CD1c-positive myeloid dendritic cell (primary cell): ENCODE measurements at regions not wholly inside any gene's neighbourhood (a gene's known extent, or its start where the extent isn't known, plus 50 kb on each side); places are given as distances from the start of the nearest gene placed in this dataset.
"Not testable (repeated sequence)": the region's sequence is repeated elsewhere in the genome, so short reads cannot be mapped to it uniquely, and the experiment has no call there.

ENCODE experiments used
- DNase-seq: peaks from one replicate; pipeline ENCODE4 v3.0.0-alpha.2; 2016; ENCODE audit errors: extremely low spot score

- no peak for DNase-seq
Measured at GRCh38 chr5:1960595-1961303, 78.0 kb upstream of the IRX4 start.

DNA sequence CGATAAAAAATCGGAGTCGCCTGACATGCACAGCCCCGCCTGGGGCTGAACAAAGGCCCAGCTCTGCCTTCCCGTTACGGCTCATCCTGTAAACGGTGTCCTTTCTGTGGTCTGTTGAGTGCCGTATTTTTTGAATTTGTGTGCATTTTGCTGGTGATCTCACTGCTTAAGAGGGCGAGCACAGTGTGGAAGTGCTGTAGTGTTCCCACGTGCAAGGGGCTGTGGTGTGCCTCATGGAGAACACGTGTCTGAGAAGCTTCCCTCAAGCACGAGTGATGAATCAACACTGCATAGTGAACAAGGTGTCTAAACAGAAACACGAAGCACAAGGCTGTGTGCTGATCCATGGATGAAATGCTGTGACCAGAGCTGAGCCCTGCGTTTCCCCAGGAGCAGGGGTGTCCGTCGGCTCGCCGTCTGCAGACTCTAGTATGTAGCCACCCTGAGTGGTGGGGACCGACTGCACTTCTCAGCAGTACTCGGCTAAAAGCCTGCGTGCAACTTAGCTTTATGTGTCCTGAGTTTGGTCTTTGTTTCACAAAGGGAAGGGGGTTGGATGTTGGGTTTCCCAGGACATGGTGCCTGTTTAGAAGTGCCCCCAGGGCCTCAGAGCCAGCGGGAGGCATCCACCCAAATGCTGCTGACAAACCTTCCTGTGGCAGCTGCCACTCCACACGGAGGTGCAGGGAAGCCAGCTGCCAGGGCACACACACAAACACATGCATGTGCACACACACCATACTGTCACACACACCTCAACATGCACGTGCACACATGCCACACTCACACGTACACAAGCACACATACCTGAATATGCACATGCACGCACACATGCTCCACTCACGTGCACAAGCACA, 77.2 kb upstream of the IRX4 start:
- no peak for DNase-seq

- no peak for DNase-seq
Measured at GRCh38 chr5:1959231-1959630, 76.5 kb upstream of the IRX4 start.

DNA sequence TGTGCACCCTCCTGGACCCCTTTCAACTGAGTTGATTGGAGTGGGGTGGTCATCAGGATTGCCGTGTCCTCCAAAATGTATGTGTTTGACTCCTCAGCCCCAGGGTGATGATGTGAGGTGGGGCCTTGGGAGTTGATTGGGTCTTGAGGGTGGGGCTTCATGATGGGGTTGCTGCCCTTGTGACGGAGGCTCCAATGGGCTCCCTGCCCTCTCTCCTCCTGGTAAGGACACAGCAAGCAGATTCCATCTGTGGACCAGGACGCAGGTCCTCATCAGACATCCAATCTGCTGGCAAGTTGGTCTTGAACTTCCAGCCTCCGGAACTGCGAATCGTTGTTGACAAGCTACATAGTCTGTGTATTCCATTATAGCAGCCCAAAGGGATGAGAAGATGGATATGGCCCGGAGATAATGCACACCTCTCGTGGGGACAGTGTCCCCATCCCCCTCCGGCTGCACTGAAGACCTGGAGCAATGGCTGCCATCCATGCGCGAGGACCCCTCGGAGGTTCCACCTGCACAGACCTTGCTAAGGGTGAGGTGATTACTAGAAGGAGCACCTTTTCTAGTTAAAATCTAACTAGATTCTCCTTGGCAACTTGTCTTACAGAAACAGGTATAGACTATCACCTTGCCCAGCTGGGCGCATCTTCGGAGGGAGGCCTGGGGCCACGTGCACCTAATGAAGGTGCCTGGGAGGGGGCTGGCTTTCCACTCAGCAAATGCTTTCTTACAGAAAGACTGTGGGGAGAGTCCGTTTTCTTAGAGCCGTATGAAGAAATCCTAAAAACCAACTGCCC, 75.7 kb upstream of the IRX4 start:
- no peak for DNase-seq

DNA sequence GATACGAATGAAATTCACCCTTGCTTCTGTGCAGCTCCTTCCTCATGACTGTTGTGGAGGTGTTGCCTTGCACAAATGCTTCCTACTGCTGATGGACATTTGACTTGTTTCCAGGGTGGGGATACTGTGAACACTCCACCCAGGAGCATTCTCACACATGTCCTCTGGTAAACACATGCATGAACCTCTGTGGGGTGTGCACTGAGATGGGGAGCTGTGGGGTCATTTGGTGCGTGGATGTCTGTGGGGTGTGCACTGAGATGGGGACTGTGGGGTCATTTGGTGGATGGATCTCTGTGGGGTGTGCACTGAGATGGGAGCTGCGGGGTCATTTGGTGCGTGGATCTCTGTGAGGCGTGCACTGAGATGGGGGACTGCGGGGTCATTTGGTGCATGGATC, 72.9 kb upstream of the IRX4 start:
- DNase-seq = no peak

GRCh38 chr5:1953710-1954109, 71.0 kb upstream of the IRX4 start:
- DNase-seq = not testable (repeated sequence)

- DNase-seq = no peak
Measured at GRCh38 chr5:1952444-1953099, 69.8 kb upstream of the IRX4 start.

- no peak for DNase-seq
Measured at GRCh38 chr5:1952021-1952420, 69.3 kb upstream of the IRX4 start.

DNA sequence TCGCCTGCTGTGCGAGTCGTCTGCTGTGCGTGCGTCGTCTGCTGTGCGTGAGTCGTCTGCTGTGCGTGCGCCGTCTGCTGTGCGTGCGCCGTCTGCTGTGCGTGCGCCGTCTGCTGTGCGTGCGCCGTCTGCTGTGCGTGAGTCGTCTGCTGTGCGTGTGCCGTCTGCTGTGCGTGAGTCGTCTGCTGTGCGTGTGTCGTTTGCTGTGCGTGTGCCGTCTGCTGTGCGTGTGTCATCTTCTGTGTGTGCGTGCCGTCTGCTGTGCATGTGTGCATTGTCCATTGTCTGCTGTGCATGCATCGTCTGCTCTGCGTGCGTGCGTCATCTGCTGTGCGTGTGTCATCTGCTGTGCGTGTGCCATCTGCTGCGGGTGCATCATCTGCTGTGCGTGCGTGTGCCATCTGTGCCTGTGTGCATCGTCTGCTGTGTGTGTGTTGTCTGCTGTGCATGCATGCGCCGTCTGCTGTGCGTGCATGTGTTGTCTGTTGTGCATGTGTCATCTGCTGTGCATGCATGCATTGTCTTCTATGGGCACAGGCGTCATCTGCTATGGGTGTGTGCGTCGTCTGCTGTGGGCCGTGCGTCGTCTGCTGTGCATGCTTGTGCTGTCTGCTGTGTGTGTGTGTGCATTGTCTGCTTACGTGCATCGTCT, 68.6 kb upstream of the IRX4 start:
- DNase-seq = no peak

DNA sequence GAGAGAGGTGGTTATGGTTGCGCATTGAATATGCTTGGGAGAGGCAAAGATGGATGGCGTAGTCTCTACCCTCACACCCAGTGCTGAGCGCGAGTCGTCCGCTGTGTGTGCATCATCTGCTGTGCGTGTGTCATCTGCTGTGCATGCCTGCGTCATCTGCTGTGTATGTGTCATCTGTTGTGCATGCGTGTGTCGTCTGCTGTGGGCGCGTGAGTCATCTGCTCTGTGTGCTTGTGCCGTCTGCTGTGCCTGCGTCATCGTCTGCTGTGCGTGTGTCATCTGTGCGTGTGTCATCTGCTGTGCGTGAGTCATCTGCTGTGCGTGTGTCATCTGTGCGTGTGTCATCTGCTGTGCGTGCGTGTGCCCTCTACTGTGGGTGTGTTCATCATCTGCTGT, 68.0 kb upstream of the IRX4 start:
- no peak for DNase-seq

GRCh38 chr5:1950096-1950707, 67.5 kb upstream of the IRX4 start:
- DNase-seq = no peak

- DNase-seq = no peak
Measured at GRCh38 chr5:1949253-1949652, 66.5 kb upstream of the IRX4 start.

GRCh38 chr5:1948663-1949191, 66.0 kb upstream of the IRX4 start:
- DNase-seq = no peak

DNA sequence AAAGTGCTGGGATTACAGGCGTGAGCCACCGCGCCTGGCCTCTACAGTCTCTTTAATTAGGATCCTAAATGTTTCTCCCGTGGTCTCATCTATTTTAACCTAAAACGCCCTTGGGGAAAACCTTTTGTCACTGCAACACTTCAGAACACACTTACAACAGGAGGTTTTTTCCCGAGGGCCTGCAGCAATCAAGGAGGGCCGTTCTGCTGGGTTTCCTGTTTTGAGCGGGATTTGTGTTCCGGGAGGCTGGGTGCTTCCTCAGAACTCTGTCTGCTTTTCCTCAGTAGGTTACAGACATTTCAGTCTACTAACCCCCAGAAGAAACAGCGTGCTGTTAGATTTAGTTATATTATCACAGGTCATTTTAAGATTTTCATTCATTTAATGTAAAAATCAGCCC, 65.4 kb upstream of the IRX4 start:
- no peak for DNase-seq

- no peak for DNase-seq
Measured at GRCh38 chr5:1946776-1947175, 64.1 kb upstream of the IRX4 start.

DNA sequence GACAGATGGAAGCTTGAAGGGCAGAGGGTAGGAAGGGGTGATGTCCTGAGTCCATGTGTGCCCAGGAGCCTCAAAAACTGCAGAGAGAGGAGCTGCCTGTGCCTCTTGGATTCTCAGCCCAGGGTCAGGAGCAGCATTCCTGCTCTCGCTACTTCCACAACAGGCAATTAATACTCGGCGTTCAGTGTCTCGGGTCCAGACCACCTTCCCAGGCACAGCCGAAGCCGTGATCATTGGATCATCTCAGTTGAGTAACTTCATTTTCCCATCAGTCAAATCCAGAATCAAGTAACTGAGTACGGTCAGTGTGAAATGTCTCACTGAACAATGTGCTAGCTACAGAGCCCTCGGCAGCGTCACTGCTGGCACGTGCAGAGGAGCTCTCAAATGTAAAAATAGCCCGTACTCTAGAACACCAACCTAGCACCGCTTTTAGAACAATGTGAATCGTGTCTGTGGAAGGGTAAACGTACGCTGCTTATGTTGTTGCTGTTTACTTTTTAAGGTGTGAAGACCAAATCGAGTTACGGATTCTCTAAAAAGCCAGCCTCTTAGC, 63.5 kb upstream of the IRX4 start:
- no peak for DNase-seq

DNA sequence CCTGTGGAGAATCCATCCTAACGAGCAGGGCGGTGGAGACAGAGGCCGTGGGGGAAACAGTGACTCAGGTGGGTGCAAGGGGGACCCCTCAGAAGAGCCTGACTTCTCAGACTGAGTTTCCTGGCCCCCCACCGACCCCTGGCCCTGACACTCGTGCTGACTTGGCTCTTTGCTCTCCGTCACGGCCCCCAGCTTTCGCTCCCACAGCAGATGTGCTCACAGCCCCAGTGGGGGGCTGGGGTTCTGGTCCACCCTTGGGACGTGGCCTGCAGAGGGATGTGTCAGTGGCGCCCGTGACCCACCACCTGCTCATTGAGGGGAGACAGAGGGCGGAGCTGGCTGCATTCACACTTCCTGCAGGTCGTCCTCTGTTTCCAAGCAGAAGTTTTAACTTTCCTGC, 62.9 kb upstream of the IRX4 start:
- no peak for DNase-seq

- no peak for DNase-seq
Measured at GRCh38 chr5:1944408-1944807, 61.7 kb upstream of the IRX4 start.

GRCh38 chr5:1943481-1943880, 60.8 kb upstream of the IRX4 start:
- no peak for DNase-seq

GRCh38 chr5:1942630-1943029, 59.9 kb upstream of the IRX4 start:
- no peak for DNase-seq
